ENCODE measurements at regions not wholly inside any gene's neighbourhood (a gene's known extent, or its start where the extent isn't known, plus 50 kb on each side); places are given as distances from the start of the nearest gene placed in this dataset.
A peak's percentile ranks its signal among the peaks of the same experiment; 100 is the strongest.

DNA sequence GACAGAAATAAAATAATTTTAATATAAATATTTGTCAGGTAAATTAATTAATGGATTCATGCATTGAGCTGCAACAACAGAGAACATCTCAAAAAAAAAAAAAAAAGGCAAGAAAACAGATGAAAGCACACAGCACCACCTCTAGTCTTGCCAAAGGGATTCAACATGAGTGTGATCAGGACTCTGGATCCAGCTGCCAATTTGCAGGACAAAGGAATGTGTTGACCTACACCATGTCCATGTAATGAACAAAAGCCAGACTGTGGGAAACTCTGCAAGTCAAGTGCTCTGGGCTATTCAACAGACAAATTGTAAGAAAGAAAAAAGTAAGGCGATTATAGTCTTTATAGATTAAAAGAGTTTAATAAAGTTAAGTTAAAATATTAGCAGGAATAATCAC, 769.3 kb downstream of the TLR4 start:
- H3K36me3 ChIP-seq = no peaks in the 10 kb centered on the region
- TF ChIP-seq, protein P1, sequence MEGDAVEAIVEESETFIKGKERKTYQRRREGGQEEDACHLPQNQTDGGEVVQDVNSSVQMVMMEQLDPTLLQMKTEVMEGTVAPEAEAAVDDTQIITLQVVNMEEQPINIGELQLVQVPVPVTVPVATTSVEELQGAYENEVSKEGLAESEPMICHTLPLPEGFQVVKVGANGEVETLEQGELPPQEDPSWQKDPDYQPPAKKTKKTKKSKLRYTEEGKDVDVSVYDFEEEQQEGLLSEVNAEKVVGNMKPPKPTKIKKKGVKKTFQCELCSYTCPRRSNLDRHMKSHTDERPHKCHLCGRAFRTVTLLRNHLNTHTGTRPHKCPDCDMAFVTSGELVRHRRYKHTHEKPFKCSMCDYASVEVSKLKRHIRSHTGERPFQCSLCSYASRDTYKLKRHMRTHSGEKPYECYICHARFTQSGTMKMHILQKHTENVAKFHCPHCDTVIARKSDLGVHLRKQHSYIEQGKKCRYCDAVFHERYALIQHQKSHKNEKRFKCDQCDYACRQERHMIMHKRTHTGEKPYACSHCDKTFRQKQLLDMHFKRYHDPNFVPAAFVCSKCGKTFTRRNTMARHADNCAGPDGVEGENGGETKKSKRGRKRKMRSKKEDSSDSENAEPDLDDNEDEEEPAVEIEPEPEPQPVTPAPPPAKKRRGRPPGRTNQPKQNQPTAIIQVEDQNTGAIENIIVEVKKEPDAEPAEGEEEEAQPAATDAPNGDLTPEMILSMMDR (IDR thresholded peaks at IDR 0.05) = no peak
- TF ChIP-seq POLR2A (IDR thresholded peaks at IDR 0.05) = no peak
- no peak overlapping the region for H3K27ac ChIP-seq
- no peaks in the 10 kb centered on the region for H3K9me3 ChIP-seq
- H3K4me1 ChIP-seq = no peaks in the 10 kb centered on the region
- peak in 2 of 5 donors; percentile 8 to 36 for DNase-seq
- WGBS, 4 donors = 41 to 64% (median 59%) methylated on average over 1 of the region's 1 CpG
- intact Hi-C loops (cut with DNase I) = loop anchor here in 1 of 10 donors (10.0 kb wide), 1 partner anchor 149 kb away; no protein-coding TSS in a partner anchor
- no peak overlapping the region for H3K4me3 ChIP-seq
- H3K27me3 ChIP-seq = no peaks in the 10 kb centered on the region
- peak; percentile 67 to 80 (median 75) for ATAC-seq

GRCh38 chr9:118478752-118479151, 774.5 kb downstream of the TLR4 start:
- Histone ChIP-seq H3K27ac (no peak overlapping the region), H3K4me1 (no peaks in the 10 kb centered on the region), H3K27me3 (no peaks in the 10 kb centered on the region), H3K36me3 (no peaks in the 10 kb centered on the region), H3K9me3 (no peaks in the 10 kb centered on the region), H3K4me3 (no peak overlapping the region)
- WGBS, 4 donors = 50 to 100% (median 87%) methylated on average over 1 of the region's 1 CpG
- intact Hi-C loops (cut with DNase I) = loop anchor here in 1 of 10 donors (10.0 kb wide), 1 partner anchor 154 kb away; no protein-coding TSS in a partner anchor
- DNase-seq = no peak
- TF ChIP-seq POLR2A (IDR thresholded peaks at IDR 0.05) = no peak
- TF ChIP-seq, protein P1 (IDR thresholded peaks at IDR 0.05) = no peak
- ATAC-seq = no peak

GRCh38 chr9:118482306-118482705, 778.1 kb downstream of the TLR4 start:
- ATAC-seq (no peak), DNase-seq (no peak)
- Histone ChIP-seq H3K4me1 (no peaks in the 10 kb centered on the region), H3K4me3 (no peak overlapping the region), H3K36me3 (no peaks in the 10 kb centered on the region), H3K27me3 (no peaks in the 10 kb centered on the region), H3K9me3 (no peaks in the 10 kb centered on the region), H3K27ac (no peak overlapping the region)
- TF ChIP-seq POLR2A (IDR thresholded peaks at IDR 0.05) = no peak
- TF ChIP-seq, protein P1 (IDR thresholded peaks at IDR 0.05) = no peak
- intact Hi-C loops (cut with DNase I) = no loop called here
- WGBS, 4 donors = 78 to 93% (median 90%) methylated on average over 1 of the region's 1 CpG

DNA sequence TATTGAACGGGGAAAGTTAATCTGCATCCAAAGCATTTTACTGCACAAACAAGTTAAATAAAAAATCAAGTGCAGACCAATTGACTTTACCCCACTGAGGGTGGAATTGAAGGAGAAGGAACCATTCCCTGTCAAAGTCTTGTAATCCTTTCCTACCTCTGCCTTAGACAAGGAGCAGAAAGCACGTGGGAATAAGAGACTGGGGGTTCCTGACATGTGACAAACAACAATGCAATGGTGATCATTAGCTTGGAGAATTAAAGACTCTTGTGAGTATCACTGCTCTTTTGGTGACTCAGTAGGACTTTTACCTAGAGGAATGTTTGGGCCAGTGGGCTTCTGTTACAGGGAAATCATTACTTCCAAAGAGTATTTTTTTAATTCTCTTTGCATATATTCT, 779.5 kb downstream of the TLR4 start:
- no peak overlapping the region for H3K27ac ChIP-seq
- intact Hi-C loops (cut with DNase I) = no loop called here
- DNase-seq (no peak), ATAC-seq (no peak)
- no peak for TF ChIP-seq POLR2A (IDR thresholded peaks at IDR 0.05)
- TF ChIP-seq, protein P1 (IDR thresholded peaks at IDR 0.05) = no peak
- no peaks in the 10 kb centered on the region for H3K9me3 ChIP-seq
- H3K36me3 ChIP-seq = no peaks in the 10 kb centered on the region
- H3K4me1 ChIP-seq = no peaks in the 10 kb centered on the region
- WGBS, 4 donors = 60 to 70% (median 61%) methylated on average over 2 of the region's 2 CpGs
- H3K27me3 ChIP-seq = no peaks in the 10 kb centered on the region
- H3K4me3 ChIP-seq = no peak overlapping the region
